GM23248 (cell line): ENCODE measurements at regions not wholly inside any gene's neighbourhood (a gene's known extent, or its start where the extent isn't known, plus 50 kb on each side); places are given as distances from the start of the nearest gene placed in this dataset.

Source experiments
- EZH2 ChIP-seq: fragments of 200-600 bp; sonication (generic); IDR thresholded peaks from 2 replicates; pipeline ENCODE4 v1.6.1; 2018; ENCODE audit warnings: antibody characterized with exemption, mild to moderate bottlenecking; ENCODE audit not compliant: insufficient read depth, poor library complexity, severe bottlenecking
- EZH2phosphoT487 ChIP-seq: fragments of 200-600 bp; sonication (generic); IDR thresholded peaks from 2 replicates; pipeline ENCODE4 v1.6.1; 2018; ENCODE audit warnings: antibody characterized with exemption, moderate library complexity, mild to moderate bottlenecking, low read depth; ENCODE audit not compliant: insufficient read depth

- TF ChIP-seq EZH2 (no peak), EZH2phosphoT487 (no peak)
These were observed 181.9 kb downstream of the ESM1 start for GRCh38 chr5:54803471-54804011.
